ENCODE measurements at regions not wholly inside any gene's neighbourhood (a gene's known extent, or its start where the extent isn't known, plus 50 kb on each side); places are given as distances from the start of the nearest gene placed in this dataset.

DNA sequence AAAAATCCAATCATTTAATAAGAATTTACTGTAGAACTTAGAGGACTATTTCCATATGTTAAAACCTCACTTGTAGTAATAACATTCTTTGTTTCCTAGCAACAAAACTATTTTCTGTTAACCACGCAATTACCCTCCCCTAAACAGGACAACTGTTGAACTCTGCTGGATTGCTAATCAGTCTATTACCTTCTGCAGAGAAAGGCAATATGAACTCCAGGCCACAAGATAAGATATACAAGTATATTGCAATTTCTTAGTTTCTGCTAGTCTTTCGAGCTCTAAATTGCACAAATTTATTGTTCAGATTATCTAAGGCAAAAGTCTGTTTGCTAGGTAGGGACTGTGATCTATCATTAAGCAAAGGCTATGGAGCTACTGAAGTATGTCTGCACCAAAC is 920.1 kb upstream of the LRRN3 start:
- Mint-ChIP-seq H3K4me1 (no peaks in the 10 kb centered on the region), H3K36me3 (no peaks in the 10 kb centered on the region), H3K4me3 (no peak overlapping the region), H3K27me3 (peaks cover 0 to 3% of the 10 kb centered on the region in 2 donors), H3K27ac (no peak overlapping the region), H3K9me3 (peaks cover 0 to 7% (median 1%) of the 10 kb centered on the region in 8 donors)
- ChIA-PET POLR2A (ENCODE audit: partially characterized antibody) (no interaction called here), CTCF (ENCODE audit: partially characterized antibody) (no interaction called here)
- no peak for DNase-seq
- intact Hi-C loops (cut with micrococcal nuclease) = no loop called here
- Histone ChIP-seq H3K27me3 (ENCODE audit: insufficient read depth, low read length) (no peaks in the 10 kb centered on the region), H3K4me3 (ENCODE audit: low read length in 2 of 2) (no peak overlapping the region), H3K9me3 (ENCODE audit: control insufficient read depth in 1 of 2, low read length in 2 of 2) (no peaks in the 10 kb centered on the region), H3K36me3 (ENCODE audit: insufficient read depth, low read length) (no peaks in the 10 kb centered on the region), H3K4me1 (ENCODE audit: insufficient read depth, low read length) (no peaks in the 10 kb centered on the region), H3K27ac (ENCODE audit: low read depth, low read length) (no peak overlapping the region)

DNA sequence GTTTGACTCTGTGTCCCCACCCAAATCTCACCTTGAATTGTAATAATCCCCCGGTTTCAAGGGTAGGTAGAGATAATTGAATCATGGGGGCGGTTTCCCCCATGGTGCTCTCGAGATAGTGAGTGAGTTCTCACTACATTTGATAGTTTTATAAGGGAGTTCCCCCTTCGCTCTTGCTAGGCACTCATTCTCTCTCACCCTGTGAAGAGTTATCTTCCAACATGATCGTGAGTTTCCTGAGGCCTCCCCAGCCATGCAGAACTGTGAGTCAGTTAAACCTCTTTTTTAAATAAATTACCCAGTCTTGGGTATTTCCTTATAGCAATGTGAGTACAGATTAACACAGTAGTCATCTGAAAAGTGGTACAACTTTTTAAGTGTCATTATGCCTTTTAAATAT is 913.5 kb upstream of the LRRN3 start:
- H3K9me3 ChIP-seq (ENCODE audit: control insufficient read depth in 1 of 2, low read length in 2 of 2) = no peaks in the 10 kb centered on the region
- H3K36me3 ChIP-seq (ENCODE audit: insufficient read depth, low read length) = no peaks in the 10 kb centered on the region
- no peak for DNase-seq
- H3K9me3 Mint-ChIP-seq = peaks cover 0 to 6% (median 0%) of the 10 kb centered on the region in 8 donors
- intact Hi-C loops (cut with micrococcal nuclease) = no loop called here
- H3K27ac Mint-ChIP-seq = no peak overlapping the region
- CTCF ChIA-PET (ENCODE audit: partially characterized antibody) = no interaction called here
- POLR2A ChIA-PET (ENCODE audit: partially characterized antibody) = no interaction called here
- H3K36me3 Mint-ChIP-seq = no peaks in the 10 kb centered on the region
- no peak overlapping the region for H3K27ac ChIP-seq (ENCODE audit: low read depth, low read length)
- no peak overlapping the region for H3K4me3 Mint-ChIP-seq
- H3K4me3 ChIP-seq (ENCODE audit: low read length in 2 of 2) = no peak overlapping the region
- no peaks in the 10 kb centered on the region for H3K4me1 Mint-ChIP-seq
- peaks cover 0 to 3% of the 10 kb centered on the region in 2 donors for H3K27me3 Mint-ChIP-seq
- no peaks in the 10 kb centered on the region for H3K27me3 ChIP-seq (ENCODE audit: insufficient read depth, low read length)
- no peaks in the 10 kb centered on the region for H3K4me1 ChIP-seq (ENCODE audit: insufficient read depth, low read length)

DNA sequence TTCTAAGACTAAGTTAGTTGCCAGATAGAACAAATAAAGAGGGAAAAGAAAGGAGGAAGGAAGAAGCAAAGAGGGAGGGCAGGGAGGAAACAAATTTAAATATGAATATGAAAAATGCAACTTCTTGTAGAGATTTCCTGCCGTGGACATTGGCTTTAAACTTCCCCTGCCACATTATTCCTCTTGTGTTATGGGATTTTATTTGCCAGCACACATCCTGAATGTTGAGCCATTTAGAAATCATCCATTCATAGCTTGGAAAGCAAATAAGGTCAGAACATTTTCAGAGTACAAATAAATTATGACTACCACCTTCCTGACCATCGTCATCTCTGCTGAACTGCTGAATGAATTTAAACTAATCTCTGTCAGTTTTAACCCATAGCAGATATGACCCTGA is 911.9 kb upstream of the LRRN3 start:
- Histone ChIP-seq H3K4me3 (ENCODE audit: low read length in 2 of 2) (no peak overlapping the region), H3K4me1 (ENCODE audit: insufficient read depth, low read length) (no peaks in the 10 kb centered on the region), H3K27ac (ENCODE audit: low read depth, low read length) (no peak overlapping the region), H3K27me3 (ENCODE audit: insufficient read depth, low read length) (no peaks in the 10 kb centered on the region), H3K36me3 (ENCODE audit: insufficient read depth, low read length) (no peaks in the 10 kb centered on the region), H3K9me3 (ENCODE audit: control insufficient read depth in 1 of 2, low read length in 2 of 2) (no peaks in the 10 kb centered on the region)
- no peaks in the 10 kb centered on the region for H3K4me1 Mint-ChIP-seq
- ChIA-PET POLR2A (ENCODE audit: partially characterized antibody) (no interaction called here), CTCF (ENCODE audit: partially characterized antibody) (no interaction called here)
- DNase-seq = no peak
- H3K9me3 Mint-ChIP-seq = peaks cover 0 to 4% (median 0%) of the 10 kb centered on the region in 8 donors
- peaks cover 0 to 1% of the 10 kb centered on the region in 2 donors for H3K27me3 Mint-ChIP-seq
- intact Hi-C loops (cut with micrococcal nuclease) = no loop called here
- H3K36me3 Mint-ChIP-seq = no peaks in the 10 kb centered on the region
- H3K27ac Mint-ChIP-seq = no peak overlapping the region
- no peak overlapping the region for H3K4me3 Mint-ChIP-seq

DNA sequence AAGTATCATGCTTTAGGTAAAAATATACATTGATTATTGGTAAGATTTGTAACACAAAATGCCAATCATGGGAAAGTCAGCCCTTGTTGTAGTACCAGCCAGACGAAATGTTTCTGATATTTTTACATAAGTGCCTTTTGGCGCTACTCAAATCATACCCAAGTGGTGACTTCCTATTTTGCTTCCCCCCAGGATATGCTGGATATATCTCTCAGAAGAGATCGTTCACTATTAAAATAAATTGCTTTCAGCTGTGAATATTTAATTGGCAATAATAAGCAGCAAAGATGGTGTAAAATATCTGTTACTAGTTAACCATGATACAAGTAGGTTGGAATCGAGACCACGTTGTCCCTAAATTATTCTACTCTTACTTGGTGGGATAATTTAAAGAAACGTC is 909.2 kb upstream of the LRRN3 start:
- no peak overlapping the region for H3K27ac Mint-ChIP-seq

DNA sequence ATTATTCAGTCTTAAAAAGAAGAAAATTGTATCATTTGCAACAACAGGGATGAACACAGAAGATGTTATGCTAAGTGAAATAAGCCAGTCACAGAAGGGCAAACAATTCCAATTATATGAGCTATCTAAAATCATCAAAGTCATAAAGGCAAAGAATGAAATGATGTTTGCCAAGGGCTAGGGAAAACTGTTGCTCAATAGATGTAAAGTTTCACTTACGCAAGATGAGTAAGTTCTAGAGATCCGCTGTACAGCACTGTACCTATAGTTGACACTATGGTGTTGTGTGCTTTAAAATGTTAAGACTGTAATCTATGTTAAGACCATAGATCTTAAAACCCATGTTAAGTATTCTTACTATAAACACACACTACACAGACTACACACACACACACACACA is 904.6 kb upstream of the LRRN3 start:
- POLR2A ChIA-PET (ENCODE audit: partially characterized antibody) = no interaction called here
- Histone ChIP-seq H3K36me3 (ENCODE audit: insufficient read depth, low read length) (no peaks in the 10 kb centered on the region), H3K4me1 (ENCODE audit: insufficient read depth, low read length) (no peaks in the 10 kb centered on the region), H3K27ac (ENCODE audit: low read depth, low read length) (no peak overlapping the region), H3K9me3 (ENCODE audit: control insufficient read depth in 1 of 2, low read length in 2 of 2) (no peaks in the 10 kb centered on the region), H3K4me3 (ENCODE audit: low read length in 2 of 2) (no peak overlapping the region), H3K27me3 (ENCODE audit: insufficient read depth, low read length) (no peaks in the 10 kb centered on the region)
- intact Hi-C loops (cut with micrococcal nuclease) = no loop called here
- Mint-ChIP-seq H3K36me3 (no peaks in the 10 kb centered on the region), H3K27ac (no peak overlapping the region), H3K4me3 (no peak overlapping the region), H3K9me3 (peaks cover 0 to 9% (median 2%) of the 10 kb centered on the region in 8 donors), H3K27me3 (no peaks in the 10 kb centered on the region), H3K4me1 (no peaks in the 10 kb centered on the region)
- no peak for DNase-seq
- CTCF ChIA-PET (ENCODE audit: partially characterized antibody) = no interaction called here

More for the DNA sequence above, 909.2 kb upstream of the LRRN3 start:
- Histone ChIP-seq H3K36me3 (ENCODE audit: insufficient read depth, low read length) (no peaks in the 10 kb centered on the region), H3K4me1 (ENCODE audit: insufficient read depth, low read length) (no peaks in the 10 kb centered on the region), H3K9me3 (ENCODE audit: control insufficient read depth in 1 of 2, low read length in 2 of 2) (no peaks in the 10 kb centered on the region), H3K27me3 (ENCODE audit: insufficient read depth, low read length) (no peaks in the 10 kb centered on the region), H3K27ac (ENCODE audit: low read depth, low read length) (no peak overlapping the region), H3K4me3 (ENCODE audit: low read length in 2 of 2) (no peak overlapping the region)
- Mint-ChIP-seq H3K27me3 (no peaks in the 10 kb centered on the region), H3K9me3 (peaks cover 0 to 3% (median 0%) of the 10 kb centered on the region in 8 donors), H3K36me3 (no peaks in the 10 kb centered on the region), H3K4me1 (no peaks in the 10 kb centered on the region), H3K4me3 (no peak overlapping the region)
- no peak for DNase-seq
- CTCF ChIA-PET (ENCODE audit: partially characterized antibody) = no interaction called here
- intact Hi-C loops (cut with micrococcal nuclease) = no loop called here
- POLR2A ChIA-PET (ENCODE audit: partially characterized antibody) = no interaction called here

DNA sequence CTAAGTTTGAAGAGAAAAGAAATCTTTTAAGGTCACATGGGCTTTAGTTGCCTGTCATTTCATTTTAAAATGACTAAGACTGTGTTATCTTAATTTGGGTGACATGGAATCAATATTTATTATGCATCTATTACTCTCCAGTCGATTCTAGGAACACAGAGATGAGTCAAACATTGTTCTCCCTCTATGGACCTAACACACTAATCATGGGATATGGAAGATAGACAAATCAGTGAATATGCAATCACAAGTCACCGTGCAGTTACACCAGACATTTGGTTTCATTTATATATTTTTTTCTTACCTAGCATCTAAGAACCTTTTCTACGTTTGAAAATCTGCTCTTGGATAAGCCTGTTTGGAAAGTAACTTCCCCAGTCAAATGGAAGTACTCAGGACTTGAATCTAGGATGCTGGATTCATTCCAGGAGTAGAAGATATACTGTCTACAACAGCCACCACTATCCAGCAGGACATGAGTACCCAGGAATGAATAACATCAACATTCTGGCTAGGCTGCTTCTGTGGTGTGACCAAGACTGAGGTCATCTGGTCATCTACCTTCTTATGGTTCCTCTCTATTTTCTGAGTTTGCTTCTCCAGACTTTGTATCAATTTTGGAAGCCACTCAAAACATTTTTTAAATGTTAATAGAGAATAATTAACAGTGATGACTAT is 902.9 kb upstream of the LRRN3 start:
- H3K36me3 Mint-ChIP-seq = no peaks in the 10 kb centered on the region

DNA sequence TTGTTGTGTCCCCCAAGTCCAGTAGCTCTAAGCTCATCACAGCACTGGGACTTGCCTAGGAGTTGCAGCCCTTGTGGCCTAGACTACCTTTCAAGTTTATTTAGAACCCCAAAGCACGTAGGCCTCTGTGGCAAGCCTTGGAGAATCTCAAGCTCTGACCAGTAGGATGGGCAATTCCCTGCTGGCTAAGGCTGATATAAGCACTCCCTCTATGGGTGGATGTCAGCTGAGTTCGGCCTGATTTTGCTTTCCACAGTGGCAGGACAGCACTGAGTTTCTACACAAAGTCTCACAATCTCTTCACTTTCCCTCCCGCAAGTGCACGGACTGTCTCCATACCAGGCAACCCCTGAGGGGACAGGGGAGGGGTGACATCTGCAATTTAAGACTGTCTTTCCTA is 886.4 kb upstream of the LRRN3 start:
- no peaks in the 10 kb centered on the region for H3K27me3 ChIP-seq (ENCODE audit: insufficient read depth, low read length)
- no peak for DNase-seq
- H3K27me3 Mint-ChIP-seq = peaks cover 0 to 3% of the 10 kb centered on the region in 2 donors
- no peaks in the 10 kb centered on the region for H3K4me1 ChIP-seq (ENCODE audit: insufficient read depth, low read length)
- no peak overlapping the region for H3K4me3 ChIP-seq (ENCODE audit: low read length in 2 of 2)
- peaks cover 0 to 7% (median 2%) of the 10 kb centered on the region in 8 donors for H3K9me3 Mint-ChIP-seq
- no peak overlapping the region for H3K27ac ChIP-seq (ENCODE audit: low read depth, low read length)
- no peaks in the 10 kb centered on the region for H3K36me3 ChIP-seq (ENCODE audit: insufficient read depth, low read length)
- no peaks in the 10 kb centered on the region for H3K36me3 Mint-ChIP-seq
- H3K4me1 Mint-ChIP-seq = no peaks in the 10 kb centered on the region
- POLR2A ChIA-PET (ENCODE audit: partially characterized antibody) = no interaction called here
- H3K4me3 Mint-ChIP-seq = no peak overlapping the region
- intact Hi-C loops (cut with micrococcal nuclease) = no loop called here
- no peak overlapping the region for H3K27ac Mint-ChIP-seq
- no peaks in the 10 kb centered on the region for H3K9me3 ChIP-seq (ENCODE audit: control insufficient read depth in 1 of 2, low read length in 2 of 2)
- CTCF ChIA-PET (ENCODE audit: partially characterized antibody) = no interaction called here

More for the DNA sequence above, 902.9 kb upstream of the LRRN3 start:
- no peak overlapping the region for H3K4me3 Mint-ChIP-seq
- H3K9me3 Mint-ChIP-seq = peaks cover 0 to 12% (median 2%) of the 10 kb centered on the region in 8 donors
- H3K27me3 ChIP-seq (ENCODE audit: insufficient read depth, low read length) = no peaks in the 10 kb centered on the region
- ChIA-PET POLR2A (ENCODE audit: partially characterized antibody) (no interaction called here), CTCF (ENCODE audit: partially characterized antibody) (no interaction called here)
- no peaks in the 10 kb centered on the region for H3K4me1 ChIP-seq (ENCODE audit: insufficient read depth, low read length)
- H3K9me3 ChIP-seq (ENCODE audit: control insufficient read depth in 1 of 2, low read length in 2 of 2) = no peaks in the 10 kb centered on the region
- no peak for DNase-seq
- no peaks in the 10 kb centered on the region for H3K27me3 Mint-ChIP-seq
- H3K4me1 Mint-ChIP-seq = no peaks in the 10 kb centered on the region
- no peaks in the 10 kb centered on the region for H3K36me3 ChIP-seq (ENCODE audit: insufficient read depth, low read length)
- no peak overlapping the region for H3K4me3 ChIP-seq (ENCODE audit: low read length in 2 of 2)
- H3K27ac ChIP-seq (ENCODE audit: low read depth, low read length) = no peak overlapping the region
- no peak overlapping the region for H3K27ac Mint-ChIP-seq
- intact Hi-C loops (cut with micrococcal nuclease) = no loop called here

DNA sequence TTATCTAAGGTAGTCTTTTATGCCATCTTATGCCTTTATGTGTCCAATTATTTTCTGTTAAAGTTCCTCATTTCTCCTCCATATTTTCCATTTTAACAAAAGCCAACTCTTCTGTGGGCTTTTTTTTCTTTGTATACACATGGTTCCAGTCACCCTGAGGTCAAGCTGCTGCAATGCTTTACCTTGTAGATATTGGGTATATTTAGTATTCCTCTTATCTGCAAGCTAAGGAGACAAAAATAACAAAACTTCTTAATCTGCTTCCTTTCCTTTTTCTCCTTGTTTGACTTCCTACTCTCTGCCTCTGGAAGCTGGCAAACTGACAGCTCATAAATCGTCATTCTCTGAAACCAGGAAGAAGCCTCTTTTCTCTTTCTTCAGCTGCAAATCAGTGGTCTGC is 885.0 kb upstream of the LRRN3 start:
- POLR2A ChIA-PET (ENCODE audit: partially characterized antibody) = no interaction called here
- Mint-ChIP-seq H3K36me3 (no peaks in the 10 kb centered on the region), H3K27ac (no peak overlapping the region), H3K9me3 (peaks cover 0 to 7% (median 2%) of the 10 kb centered on the region in 8 donors), H3K4me1 (no peaks in the 10 kb centered on the region), H3K4me3 (no peak overlapping the region), H3K27me3 (peaks cover 0 to 3% of the 10 kb centered on the region in 2 donors)
- H3K4me3 ChIP-seq (ENCODE audit: low read length in 2 of 2) = no peak overlapping the region
- no peaks in the 10 kb centered on the region for H3K27me3 ChIP-seq (ENCODE audit: insufficient read depth, low read length)
- no peak overlapping the region for H3K27ac ChIP-seq (ENCODE audit: low read depth, low read length)
- no peaks in the 10 kb centered on the region for H3K9me3 ChIP-seq (ENCODE audit: control insufficient read depth in 1 of 2, low read length in 2 of 2)
- no peaks in the 10 kb centered on the region for H3K4me1 ChIP-seq (ENCODE audit: insufficient read depth, low read length)
- CTCF ChIA-PET (ENCODE audit: partially characterized antibody) = no interaction called here
- DNase-seq = no peak
- H3K36me3 ChIP-seq (ENCODE audit: insufficient read depth, low read length) = no peaks in the 10 kb centered on the region
- intact Hi-C loops (cut with micrococcal nuclease) = no loop called here
